Lower leg skin (tissue), 3 donors: ENCODE measurements at regions not wholly inside any gene's neighbourhood (a gene's known extent, or its start where the extent isn't known, plus 50 kb on each side); places are given as distances from the start of the nearest gene placed in this dataset.

Experiments used
- POLR2A ChIP-seq, 2 donors: fragments of 450-650 bp; IDR thresholded peaks; one replicate each; pipeline ENCODE4 v1.6.1; 2016 to 2017; ENCODE audit warnings: antibody characterized with exemption in 2 of 2, mild to moderate bottlenecking in 1 of 2, moderate library complexity in 1 of 2
- TF ChIP-seq, protein P1 (sequence below), 3 donors: fragments of 450-650 bp; IDR thresholded peaks; one replicate each; pipeline ENCODE4 v1.5.1; 2016; ENCODE audit warnings: antibody characterized with exemption in 3 of 3, mild to moderate bottlenecking in 3 of 3, moderate library complexity in 2 of 3

DNA sequence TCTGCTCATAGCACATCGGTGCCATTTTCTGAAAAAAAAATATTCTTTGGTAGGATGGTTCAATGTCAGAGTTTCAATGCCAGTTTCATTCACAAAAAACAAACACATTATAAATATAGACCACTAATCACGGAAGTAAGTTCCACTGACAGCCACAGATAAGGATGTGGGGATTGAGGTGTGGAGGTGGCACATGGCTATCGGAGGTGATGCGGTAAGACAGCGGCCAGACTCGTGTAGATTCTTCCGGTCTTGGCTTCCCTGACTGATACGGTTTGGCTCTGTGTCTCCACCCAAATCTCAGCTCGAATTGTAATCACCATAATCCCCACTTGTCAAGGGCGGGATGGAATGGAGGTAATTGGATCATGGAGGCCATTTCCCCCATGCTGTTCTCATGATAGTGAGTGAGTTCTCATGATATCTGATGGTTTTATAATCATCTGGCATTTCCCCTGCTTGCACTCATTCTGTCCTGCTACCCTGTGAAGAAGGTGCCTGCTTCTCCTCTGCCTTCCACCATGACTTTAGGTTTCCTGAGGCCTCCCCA lies 693.4 kb downstream of the VRK1 start:
- TF ChIP-seq, protein P1, sequence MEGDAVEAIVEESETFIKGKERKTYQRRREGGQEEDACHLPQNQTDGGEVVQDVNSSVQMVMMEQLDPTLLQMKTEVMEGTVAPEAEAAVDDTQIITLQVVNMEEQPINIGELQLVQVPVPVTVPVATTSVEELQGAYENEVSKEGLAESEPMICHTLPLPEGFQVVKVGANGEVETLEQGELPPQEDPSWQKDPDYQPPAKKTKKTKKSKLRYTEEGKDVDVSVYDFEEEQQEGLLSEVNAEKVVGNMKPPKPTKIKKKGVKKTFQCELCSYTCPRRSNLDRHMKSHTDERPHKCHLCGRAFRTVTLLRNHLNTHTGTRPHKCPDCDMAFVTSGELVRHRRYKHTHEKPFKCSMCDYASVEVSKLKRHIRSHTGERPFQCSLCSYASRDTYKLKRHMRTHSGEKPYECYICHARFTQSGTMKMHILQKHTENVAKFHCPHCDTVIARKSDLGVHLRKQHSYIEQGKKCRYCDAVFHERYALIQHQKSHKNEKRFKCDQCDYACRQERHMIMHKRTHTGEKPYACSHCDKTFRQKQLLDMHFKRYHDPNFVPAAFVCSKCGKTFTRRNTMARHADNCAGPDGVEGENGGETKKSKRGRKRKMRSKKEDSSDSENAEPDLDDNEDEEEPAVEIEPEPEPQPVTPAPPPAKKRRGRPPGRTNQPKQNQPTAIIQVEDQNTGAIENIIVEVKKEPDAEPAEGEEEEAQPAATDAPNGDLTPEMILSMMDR (IDR thresholded peaks at IDR 0.05): no peak
- no peak for TF ChIP-seq POLR2A (IDR thresholded peaks at IDR 0.05)
